ENCODE measurements at regions not wholly inside any gene's neighbourhood (a gene's known extent, or its start where the extent isn't known, plus 50 kb on each side); places are given as distances from the start of the nearest gene placed in this dataset.

- DNase-seq (ENCODE audit: low read depth): no peak
- no peak overlapping the region for H3K4me3 ChIP-seq (ENCODE audit: low read depth, low read length)
- TF ChIP-seq CTCF (IDR thresholded peaks at IDR 0.05; ENCODE audit: low read depth, low read length, missing control alignments): no peak
These were observed 52.8 kb upstream of the VWDE start for GRCh38 chr7:12456506-12456905.

GRCh38 chr7:12458520-12459131, 55.0 kb upstream of the VWDE start:
- no peak for DNase-seq (ENCODE audit: low read depth)
- peak; percentile 67 for TF ChIP-seq CTCF (IDR thresholded peaks at IDR 0.05; ENCODE audit: low read depth, low read length, missing control alignments)
- no peak overlapping the region for H3K4me3 ChIP-seq (ENCODE audit: low read depth, low read length)

GRCh38 chr7:12467837-12468236, 64.2 kb upstream of the VWDE start:
- no peak for DNase-seq (ENCODE audit: low read depth)
- no peak for TF ChIP-seq CTCF (IDR thresholded peaks at IDR 0.05; ENCODE audit: low read depth, low read length, missing control alignments)

GRCh38 chr7:12469568-12469967, 65.9 kb upstream of the VWDE start:
- no peak for TF ChIP-seq CTCF (IDR thresholded peaks at IDR 0.05; ENCODE audit: low read depth, low read length, missing control alignments)

More at GRCh38 chr7:12467837-12468236, 64.2 kb upstream of the VWDE start:
- no peak overlapping the region for H3K4me3 ChIP-seq (ENCODE audit: low read depth, low read length)

GRCh38 chr7:12470930-12471329, 67.3 kb upstream of the VWDE start:
- no peak for DNase-seq (ENCODE audit: low read depth)
- TF ChIP-seq CTCF (IDR thresholded peaks at IDR 0.05; ENCODE audit: low read depth, low read length, missing control alignments): no peak
- no peak overlapping the region for H3K4me3 ChIP-seq (ENCODE audit: low read depth, low read length)

More at GRCh38 chr7:12469568-12469967, 65.9 kb upstream of the VWDE start:
- no peak overlapping the region for H3K4me3 ChIP-seq (ENCODE audit: low read depth, low read length)
- DNase-seq (ENCODE audit: low read depth): no peak

GRCh38 chr7:12474035-12474434, 70.4 kb upstream of the VWDE start:
- no peak overlapping the region for H3K4me3 ChIP-seq (ENCODE audit: low read depth, low read length)
- no peak for TF ChIP-seq CTCF (IDR thresholded peaks at IDR 0.05; ENCODE audit: low read depth, low read length, missing control alignments)
- no peak for DNase-seq (ENCODE audit: low read depth)

GRCh38 chr7:12475362-12476063, 71.8 kb upstream of the VWDE start:
- no peak for DNase-seq (ENCODE audit: low read depth)

More at GRCh38 chr7:12475362-12476063, 71.8 kb upstream of the VWDE start:
- TF ChIP-seq CTCF (IDR thresholded peaks at IDR 0.05; ENCODE audit: low read depth, low read length, missing control alignments): no peak
- H3K4me3 ChIP-seq (ENCODE audit: low read depth, low read length): no peak overlapping the region
